Panc1 (cell line): ENCODE measurements at regions not wholly inside any gene's neighbourhood (a gene's known extent, or its start where the extent isn't known, plus 50 kb on each side); places are given as distances from the start of the nearest gene placed in this dataset.

ENCODE experiments used
- ATAC-seq: fragments of 200-7000 bp; cut with Tn5 transposase; 2 replicates; pipeline ENCODE4 v1.9.1; 2020; ENCODE audit warnings: mild to moderate bottlenecking, moderate library complexity
- BruUV-seq: library from RNA; stranded (reverse); fragments of 400-500 nt; replicated peaks from 2 replicates; lab custom pipeline; 2021; lab: Mats Ljungman, UMichigan
- CTCF ChIA-PET: fragments of 300-600 bp; sonication (Branson Sonifier 250); formaldehyde crosslinking; loops from one replicate; lab custom pipeline; 2022; ENCODE audit warnings: antibody characterized with exemption; lab: Charles Lee
- POLR2A ChIA-PET: fragments of 300-600 bp; sonication (Branson Sonifier 250); formaldehyde crosslinking; loops from one replicate; lab custom pipeline; 2022; ENCODE audit warnings: antibody characterized with exemption; lab: Charles Lee
- DNase-seq: peaks from one replicate; pipeline ENCODE4 v3.0.0-alpha.2; 2010; ENCODE audit warnings: low read depth, low spot score
- H3K27ac ChIP-seq: 2 replicates; pipeline ENCODE4 v1.5.1; 2011; ENCODE audit warnings: mild to moderate bottlenecking, low read length, inconsistent platforms
- H3K27me3 ChIP-seq: fragments of 200-500 bp; sonication (Bioruptor generic); 2 replicates; pipeline ENCODE4 v1.6.0; 2014; ENCODE audit warnings: low read length, inconsistent platforms; ENCODE audit not compliant: control insufficient read depth, insufficient read depth
- H3K36me3 ChIP-seq: fragments of 200-500 bp; sonication (Bioruptor generic); 2 replicates; pipeline ENCODE4 v1.5.1; 2014; ENCODE audit warnings: inconsistent platforms, mild to moderate bottlenecking, low read length, moderate library complexity; ENCODE audit not compliant: control insufficient read depth, insufficient read depth
- H3K4me1 ChIP-seq: 2 replicates; pipeline ENCODE4 v1.5.1; 2011; ENCODE audit warnings: inconsistent platforms, mild to moderate bottlenecking, low read length, moderate library complexity; ENCODE audit not compliant: control insufficient read depth, insufficient read depth
- H3K4me3 ChIP-seq, 2 experiments: 2 replicates each; pipeline ENCODE4 v1.5.1; 2011 to 2012; ENCODE audit warnings: low read depth in 2 of 2, low read length in 2 of 2, mild to moderate bottlenecking in 2 of 2, inconsistent platforms in 1 of 2, moderate library complexity in 1 of 2
- H3K9me3 ChIP-seq: fragments of 200-500 bp; sonication (Bioruptor generic); 2 replicates; pipeline ENCODE4 v1.5.1; 2014; ENCODE audit warnings: low read depth, mild to moderate bottlenecking, inconsistent platforms, low read length, moderate library complexity; ENCODE audit not compliant: control insufficient read depth, insufficient read depth
- POLR2AphosphoS5 ChIP-seq: IDR thresholded peaks from 2 replicates; pipeline ENCODE4 v1.6.1; 2012; ENCODE audit warnings: mild to moderate bottlenecking, low read depth, low read length, moderate library complexity
- SIN3A ChIP-seq: IDR thresholded peaks from 2 replicates; pipeline ENCODE4 v1.6.1; 2012; ENCODE audit warnings: low read depth, mild to moderate bottlenecking, low read length, moderate library complexity, borderline replicate concordance; ENCODE audit not compliant: insufficient read depth
- TCF7L2 ChIP-seq: IDR thresholded peaks from 2 replicates; pipeline ENCODE4 v1.6.1; 2011; ENCODE audit warnings: mild to moderate bottlenecking, low read depth, low read length, inconsistent platforms
- in situ Hi-C: cut with HindIII; loops from 2 replicates; pipeline ENCODE4 v1.10.0; 2016; ENCODE audit warnings: low sequenced_read_pairs, low pct_unique_long_range_greater_than_20kb
- intact Hi-C: fragments of 100-400 bp; cut with micrococcal nuclease; formaldehyde crosslinking; loops from one replicate; pipeline ENCODE4 v1.10.0; 2022; ENCODE audit not compliant: unreplicated experiment
- TF ChIP-seq, protein P1 (sequence below), 2 experiments: IDR thresholded peaks; 2 replicates each; pipeline ENCODE4 v1.6.1; 2011 to 2012; ENCODE audit warnings: low read depth in 2 of 2, control low read depth in 1 of 2, low read length in 1 of 2, mild to moderate bottlenecking in 1 of 2, moderate library complexity in 1 of 2; ENCODE audit not compliant: insufficient read depth in 1 of 2
- TF ChIP-seq, protein P2 (sequence below): fragments of 450-650 bp; IDR thresholded peaks from 2 replicates; pipeline ENCODE4 v1.5.1; 2017; ENCODE audit warnings: mild to moderate bottlenecking

DNA sequence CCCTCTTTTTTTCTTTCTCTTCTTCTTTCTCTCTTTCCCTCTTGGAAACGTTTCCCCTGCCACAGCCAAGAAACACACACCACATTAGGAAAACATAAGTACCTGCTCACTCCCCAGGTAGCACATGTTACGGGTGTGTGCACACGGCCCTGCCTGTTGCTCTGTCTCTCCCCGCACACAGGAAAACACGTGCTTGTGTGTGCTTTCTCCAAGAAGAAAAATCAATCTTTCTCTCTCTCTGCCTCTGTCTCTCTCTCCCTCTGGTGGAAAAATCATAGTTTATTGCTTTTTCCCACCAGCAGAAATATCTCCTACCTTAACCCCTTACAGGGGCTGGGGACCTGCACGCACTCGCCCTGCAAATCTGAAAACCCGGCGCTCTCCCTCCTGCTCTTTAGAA is 102.3 kb downstream of the EDN3 start:
- BruUV-seq, result no TSS peak
- ChIA-PET CTCF (interaction anchor here (0.6 to 1.0 kb wide), 2 partner anchors 12 to 560 kb away, joined by 3 to 4 read pairs; no protein-coding TSS in a partner anchor), POLR2A (no interaction called here)
- in situ Hi-C loops, result no loop called here
- Histone ChIP-seq H3K27me3 (peaks cover 35% of the 10 kb centered on the region), H3K4me3 (no peak overlapping the region), H3K36me3 (no peaks in the 10 kb centered on the region; the same call in 1 of the 2 replicates), H3K4me1 (peaks cover 2% of the 10 kb centered on the region; the same call in 1 of the 2 replicates), H3K27ac (no peak overlapping the region), H3K9me3 (no peaks in the 10 kb centered on the region)
- DNase-seq (no peak), ATAC-seq (no peak)
- intact Hi-C loops, result loop anchor here (10.0 kb wide), 1 partner anchor 178 kb away; no protein-coding TSS in a partner anchor
- TF ChIP-seq SIN3A (no peak), TCF7L2 (no peak), POLR2AphosphoS5 (no peak)
- TF ChIP-seq, protein P1, sequence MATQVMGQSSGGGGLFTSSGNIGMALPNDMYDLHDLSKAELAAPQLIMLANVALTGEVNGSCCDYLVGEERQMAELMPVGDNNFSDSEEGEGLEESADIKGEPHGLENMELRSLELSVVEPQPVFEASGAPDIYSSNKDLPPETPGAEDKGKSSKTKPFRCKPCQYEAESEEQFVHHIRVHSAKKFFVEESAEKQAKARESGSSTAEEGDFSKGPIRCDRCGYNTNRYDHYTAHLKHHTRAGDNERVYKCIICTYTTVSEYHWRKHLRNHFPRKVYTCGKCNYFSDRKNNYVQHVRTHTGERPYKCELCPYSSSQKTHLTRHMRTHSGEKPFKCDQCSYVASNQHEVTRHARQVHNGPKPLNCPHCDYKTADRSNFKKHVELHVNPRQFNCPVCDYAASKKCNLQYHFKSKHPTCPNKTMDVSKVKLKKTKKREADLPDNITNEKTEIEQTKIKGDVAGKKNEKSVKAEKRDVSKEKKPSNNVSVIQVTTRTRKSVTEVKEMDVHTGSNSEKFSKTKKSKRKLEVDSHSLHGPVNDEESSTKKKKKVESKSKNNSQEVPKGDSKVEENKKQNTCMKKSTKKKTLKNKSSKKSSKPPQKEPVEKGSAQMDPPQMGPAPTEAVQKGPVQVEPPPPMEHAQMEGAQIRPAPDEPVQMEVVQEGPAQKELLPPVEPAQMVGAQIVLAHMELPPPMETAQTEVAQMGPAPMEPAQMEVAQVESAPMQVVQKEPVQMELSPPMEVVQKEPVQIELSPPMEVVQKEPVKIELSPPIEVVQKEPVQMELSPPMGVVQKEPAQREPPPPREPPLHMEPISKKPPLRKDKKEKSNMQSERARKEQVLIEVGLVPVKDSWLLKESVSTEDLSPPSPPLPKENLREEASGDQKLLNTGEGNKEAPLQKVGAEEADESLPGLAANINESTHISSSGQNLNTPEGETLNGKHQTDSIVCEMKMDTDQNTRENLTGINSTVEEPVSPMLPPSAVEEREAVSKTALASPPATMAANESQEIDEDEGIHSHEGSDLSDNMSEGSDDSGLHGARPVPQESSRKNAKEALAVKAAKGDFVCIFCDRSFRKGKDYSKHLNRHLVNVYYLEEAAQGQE (IDR thresholded peaks at IDR 0.05; ENCODE audit: insufficient read depth in 1 of 2, low read depth in 2 of 2, low read length in 1 of 2), result no peak
- TF ChIP-seq, protein P2, sequence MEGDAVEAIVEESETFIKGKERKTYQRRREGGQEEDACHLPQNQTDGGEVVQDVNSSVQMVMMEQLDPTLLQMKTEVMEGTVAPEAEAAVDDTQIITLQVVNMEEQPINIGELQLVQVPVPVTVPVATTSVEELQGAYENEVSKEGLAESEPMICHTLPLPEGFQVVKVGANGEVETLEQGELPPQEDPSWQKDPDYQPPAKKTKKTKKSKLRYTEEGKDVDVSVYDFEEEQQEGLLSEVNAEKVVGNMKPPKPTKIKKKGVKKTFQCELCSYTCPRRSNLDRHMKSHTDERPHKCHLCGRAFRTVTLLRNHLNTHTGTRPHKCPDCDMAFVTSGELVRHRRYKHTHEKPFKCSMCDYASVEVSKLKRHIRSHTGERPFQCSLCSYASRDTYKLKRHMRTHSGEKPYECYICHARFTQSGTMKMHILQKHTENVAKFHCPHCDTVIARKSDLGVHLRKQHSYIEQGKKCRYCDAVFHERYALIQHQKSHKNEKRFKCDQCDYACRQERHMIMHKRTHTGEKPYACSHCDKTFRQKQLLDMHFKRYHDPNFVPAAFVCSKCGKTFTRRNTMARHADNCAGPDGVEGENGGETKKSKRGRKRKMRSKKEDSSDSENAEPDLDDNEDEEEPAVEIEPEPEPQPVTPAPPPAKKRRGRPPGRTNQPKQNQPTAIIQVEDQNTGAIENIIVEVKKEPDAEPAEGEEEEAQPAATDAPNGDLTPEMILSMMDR, result no peak

DNA sequence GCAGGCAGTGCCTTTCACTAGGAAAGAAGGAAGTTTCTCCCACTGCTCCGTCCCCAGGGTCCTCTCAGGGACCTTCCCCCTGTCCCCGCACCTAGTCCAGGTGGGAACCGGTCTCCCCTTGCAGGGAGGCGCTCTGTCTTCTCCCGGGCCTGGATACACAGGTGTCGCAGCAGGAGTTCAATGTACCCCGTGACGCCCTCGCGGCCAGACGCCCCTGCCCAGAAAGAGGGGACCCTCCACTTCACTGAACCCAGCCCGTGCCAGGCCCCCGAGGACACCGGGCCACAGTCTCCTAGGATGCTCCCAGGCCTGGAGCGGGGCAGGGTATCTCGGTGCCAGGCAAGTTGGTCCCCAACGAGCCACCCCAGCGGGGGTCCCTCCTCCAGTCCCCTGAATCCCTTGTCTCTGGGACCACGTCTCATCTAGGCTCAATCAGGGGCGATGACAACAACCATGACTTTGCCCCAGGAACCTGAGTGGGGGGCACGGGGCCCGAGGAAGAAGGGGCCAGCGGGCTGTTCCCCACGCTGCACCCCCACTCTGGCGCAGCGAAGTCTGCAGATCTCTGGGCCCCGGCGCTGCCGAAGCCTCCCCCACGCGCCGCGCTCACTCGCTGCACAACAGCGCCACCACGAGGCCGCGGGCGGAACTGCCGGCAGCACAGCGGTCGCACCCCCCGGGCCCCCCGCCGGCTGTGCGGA is 103.0 kb downstream of the EDN3 start:
- DNase-seq (no peak), ATAC-seq (peak; percentile 70)
- TF ChIP-seq POLR2AphosphoS5 (no peak), TCF7L2 (no peak), SIN3A (no peak)
- TF ChIP-seq, protein P1 (IDR thresholded peaks at IDR 0.05; ENCODE audit: insufficient read depth in 1 of 2, low read depth in 2 of 2, low read length in 1 of 2), result no peak
- TF ChIP-seq, protein P2, result peak; percentile 98
- Histone ChIP-seq H3K27me3 (peaks cover 35% of the 10 kb centered on the region), H3K4me1 (peaks cover 2% of the 10 kb centered on the region; the same call in 1 of the 2 replicates), H3K27ac (no peak overlapping the region), H3K36me3 (no peaks in the 10 kb centered on the region; the same call in 1 of the 2 replicates), H3K4me3 (no peak overlapping the region), H3K9me3 (no peaks in the 10 kb centered on the region)
- ChIA-PET POLR2A (no interaction called here), CTCF (interaction anchor here (0.6 kb wide), 1 partner anchor 889 kb away, joined by 3 read pairs; no protein-coding TSS in a partner anchor)
- in situ Hi-C loops (no loop called here), intact Hi-C loops (loop anchor here (10.0 kb wide), 1 partner anchor 179 kb away; no protein-coding TSS in a partner anchor)
- BruUV-seq, result no TSS peak
